Neuronal stem cell (in vitro differentiated cells): ENCODE measurements at regions not wholly inside any gene's neighbourhood (a gene's known extent, or its start where the extent isn't known, plus 50 kb on each side); places are given as distances from the start of the nearest gene placed in this dataset.

Source experiments
- DNase-seq: peaks from one replicate; pipeline ENCODE4 v3.0.0-alpha.2; 2013; ENCODE audit warnings: low spot score
- H2AFZ ChIP-seq: one replicate; pipeline ENCODE4 v1.6.1; 2013; ENCODE audit warnings: mild to moderate bottlenecking, low read length, inconsistent platforms
- H2AK5ac ChIP-seq: 2 replicates; pipeline ENCODE4 v1.6.1; 2013; ENCODE audit warnings: low read depth, mild to moderate bottlenecking, inconsistent platforms, low read length, moderate library complexity, mixed read lengths
- H2BK120ac ChIP-seq: 2 replicates; pipeline ENCODE4 v1.6.1; 2013; ENCODE audit warnings: low read depth, mild to moderate bottlenecking, inconsistent platforms, low read length, moderate library complexity, mixed read lengths
- H2BK12ac ChIP-seq: one replicate; pipeline ENCODE4 v1.6.1; 2013; ENCODE audit warnings: low read length, inconsistent platforms
- H2BK15ac ChIP-seq: 2 replicates; pipeline ENCODE4 v1.6.1; 2013; ENCODE audit warnings: mild to moderate bottlenecking, low read length, inconsistent platforms, mixed read lengths
- H2BK5ac ChIP-seq: one replicate; pipeline ENCODE4 v1.6.1; 2013; ENCODE audit warnings: inconsistent platforms, mild to moderate bottlenecking, low read length, moderate library complexity
- H3K14ac ChIP-seq: one replicate; pipeline ENCODE4 v1.6.1; 2013; ENCODE audit warnings: low read length, inconsistent platforms
- H3K18ac ChIP-seq: 2 replicates; pipeline ENCODE4 v1.6.1; 2013; ENCODE audit warnings: low read length, inconsistent platforms
- H3K23ac ChIP-seq: 2 replicates; pipeline ENCODE4 v1.6.1; 2013; ENCODE audit warnings: low read depth, mild to moderate bottlenecking, mixed read lengths, low read length, inconsistent platforms; ENCODE audit not compliant: poor library complexity
- H3K27ac ChIP-seq: replicated peaks from 3 replicates; pipeline ENCODE4 v1.5.1; 2013; ENCODE audit warnings: low read length, inconsistent platforms
- H3K27me3 ChIP-seq, 3 experiments: 2 replicates each; pipeline ENCODE4 v1.6.1; 2013; ENCODE audit warnings: low read length in 3 of 3, mild to moderate bottlenecking in 2 of 3, inconsistent platforms in 1 of 3, low read depth in 1 of 3, mixed read lengths in 1 of 3, moderate library complexity in 1 of 3; ENCODE audit not compliant: control insufficient read depth in 3 of 3, insufficient read depth in 3 of 3
- H3K36me3 ChIP-seq, 2 donors: replicated peaks in 1 of 2; 2 replicates each; pipeline ENCODE4 v1.6.1; 2013; ENCODE audit warnings: low read length in 2 of 2; ENCODE audit not compliant: control insufficient read depth in 2 of 2, insufficient read depth in 2 of 2
- H3K4ac ChIP-seq: 2 replicates; pipeline ENCODE4 v1.6.1; 2013; ENCODE audit warnings: inconsistent platforms, mild to moderate bottlenecking, low read length, moderate library complexity
- H3K4me1 ChIP-seq, 2 donors: 1 replicate in 1 of 2; 2 replicates in 1 of 2; pipeline ENCODE4 v1.6.1; 2013; ENCODE audit warnings: low read length in 2 of 2, low read depth in 1 of 2; ENCODE audit not compliant: control insufficient read depth in 2 of 2, insufficient read depth in 1 of 2
- H3K4me2 ChIP-seq: one replicate; pipeline ENCODE4 v1.6.1; 2013; ENCODE audit warnings: mild to moderate bottlenecking, low read length, inconsistent platforms; ENCODE audit not compliant: insufficient read depth, poor library complexity, severe bottlenecking
- H3K4me3 ChIP-seq, 2 donors: 2 replicates each; pipeline ENCODE4 v1.5.1; 2013; ENCODE audit warnings: low read length in 2 of 2, mild to moderate bottlenecking in 2 of 2, inconsistent platforms in 1 of 2, moderate library complexity in 1 of 2
- H3K79me1 ChIP-seq: one replicate; pipeline ENCODE4 v1.6.1; 2013; ENCODE audit warnings: low read depth, mild to moderate bottlenecking, inconsistent platforms, low read length, moderate library complexity
- H3K9ac ChIP-seq: one replicate; pipeline ENCODE4 v1.6.1; 2013; ENCODE audit warnings: mild to moderate bottlenecking, low read depth, low read length, inconsistent platforms; ENCODE audit not compliant: poor library complexity
- H3K9me3 ChIP-seq, 2 donors: replicated peaks in 1 of 2; 2 replicates each; pipeline versions ENCODE3 to v1.6.1; 2013; ENCODE audit warnings: low read length in 2 of 2, mild to moderate bottlenecking in 2 of 2, inconsistent platforms in 1 of 2, low read depth in 1 of 2, mixed read lengths in 1 of 2, moderate library complexity in 1 of 2; ENCODE audit not compliant: control insufficient read depth in 2 of 2, insufficient read depth in 1 of 2
- H4K8ac ChIP-seq: one replicate; pipeline ENCODE4 v1.6.1; 2013; ENCODE audit warnings: low read depth, mild to moderate bottlenecking, inconsistent platforms, low read length, moderate library complexity
- H4K91ac ChIP-seq: one replicate; pipeline ENCODE4 v1.6.1; 2013; ENCODE audit warnings: low read length, low read depth, mild to moderate bottlenecking, inconsistent platforms; ENCODE audit not compliant: poor library complexity
- WGBS, 2 donors: extraction: QIAGEN DNeasy Blood & Tissue Kit; methylation state at CpG; one replicate each; pipeline ENCODE4 v1.1.7; 2013; ENCODE audit warnings: missing lambda C conversion rate in 2 of 2, mixed read lengths in 1 of 2; ENCODE audit not compliant: insufficient read length in 2 of 2, insufficient replicate concordance in 1 of 2; ENCODE audit errors: extremely low coverage in 2 of 2; 5-methylcytosine and 5-hydroxymethylcytosine counted together

GRCh38 chr9:130755377-130756007 is 61.9 kb downstream of the EXOSC2 start:
- WGBS, 2 donors, result no CpG with 5 or more reads among the region's 10 CpGs
- H3K27ac ChIP-seq, result no peak overlapping the region

GRCh38 chr9:130756037-130756436 is 62.5 kb downstream of the EXOSC2 start:
- Histone ChIP-seq H3K4ac (no peak overlapping the region), H3K4me1 (peaks cover 3 to 7% of the 10 kb centered on the region in 2 donors), H3K23ac (no peak overlapping the region), H3K14ac (no peak overlapping the region), H3K4me2 (no peak overlapping the region), H3K27me3 (peaks cover 0 to 2% (median 0%) of the 10 kb centered on the region in 3 experiments), H4K91ac (no peak overlapping the region), H3K9me3 (no peaks in the 10 kb centered on the region), H2BK15ac (no peak overlapping the region), H3K9ac (no peak overlapping the region), H2AFZ (no peak overlapping the region), H3K4me3 (no peak overlapping the region), H2BK5ac (no peak overlapping the region), H3K79me1 (no peaks in the 10 kb centered on the region), H3K36me3 (no peaks in the 10 kb centered on the region), H2BK120ac (no peak overlapping the region), H3K27ac (no peak overlapping the region), H3K18ac (no peak overlapping the region), H2AK5ac (no peak overlapping the region), H2BK12ac (no peak overlapping the region), H4K8ac (no peak overlapping the region)
- DNase-seq, result no peak
- whole genome bisulfite sequencing, 2 donors, result no CpG with 5 or more reads among the region's 2 CpGs

More at GRCh38 chr9:130755377-130756007, 61.9 kb downstream of the EXOSC2 start:
- no peak overlapping the region for H4K8ac ChIP-seq
- no peak overlapping the region for H2BK15ac ChIP-seq
- no peak overlapping the region for H2BK120ac ChIP-seq
- H3K18ac ChIP-seq, result no peak overlapping the region
- H4K91ac ChIP-seq, result no peak overlapping the region
- H3K14ac ChIP-seq, result no peak overlapping the region
- H3K4me1 ChIP-seq, result peaks cover 3 to 7% of the 10 kb centered on the region in 2 donors
- no peak overlapping the region for H3K4me2 ChIP-seq
- H3K9me3 ChIP-seq, result no peaks in the 10 kb centered on the region
- no peak overlapping the region for H3K4me3 ChIP-seq
- no peaks in the 10 kb centered on the region for H3K79me1 ChIP-seq
- H2AFZ ChIP-seq, result no peak overlapping the region
- no peaks in the 10 kb centered on the region for H3K36me3 ChIP-seq
- H2AK5ac ChIP-seq, result no peak overlapping the region
- H2BK12ac ChIP-seq, result no peak overlapping the region
- H3K4ac ChIP-seq, result no peak overlapping the region
- no peak overlapping the region for H3K9ac ChIP-seq
- no peak for DNase-seq
- H2BK5ac ChIP-seq, result no peak overlapping the region
- H3K23ac ChIP-seq, result no peak overlapping the region
- peaks cover 0 to 2% (median 0%) of the 10 kb centered on the region in 3 experiments for H3K27me3 ChIP-seq

- no peak for DNase-seq
- Histone ChIP-seq H3K14ac (no peak overlapping the region), H3K79me1 (no peaks in the 10 kb centered on the region), H3K4ac (no peak overlapping the region), H3K23ac (no peak overlapping the region), H2BK15ac (no peak overlapping the region), H3K9ac (no peak overlapping the region), H2BK12ac (no peak overlapping the region), H3K9me3 (no peaks in the 10 kb centered on the region), H2AFZ (no peak overlapping the region), H3K4me3 (no peak overlapping the region), H3K27me3 (no peaks in the 10 kb centered on the region), H3K36me3 (no peaks in the 10 kb centered on the region), H4K91ac (no peak overlapping the region), H3K4me1 (peaks cover 3 to 7% of the 10 kb centered on the region in 2 donors), H3K27ac (no peak overlapping the region), H4K8ac (no peak overlapping the region), H2AK5ac (no peak overlapping the region), H3K18ac (no peak overlapping the region), H2BK5ac (no peak overlapping the region), H2BK120ac (no peak overlapping the region), H3K4me2 (no peak overlapping the region)
- WGBS, 2 donors, result no CpG with 5 or more reads among the region's 7 CpGs
Measured at GRCh38 chr9:130756455-130757152, 63.0 kb downstream of the EXOSC2 start.

GRCh38 chr9:130759738-130760137 is 66.2 kb downstream of the EXOSC2 start:
- H2BK12ac ChIP-seq, result no peak overlapping the region
- DNase-seq, result no peak
- H2AFZ ChIP-seq, result no peak overlapping the region
- H2BK5ac ChIP-seq, result no peak overlapping the region
- no peak overlapping the region for H4K8ac ChIP-seq
- no peak overlapping the region for H4K91ac ChIP-seq
- no peak overlapping the region for H3K4me2 ChIP-seq
- no peaks in the 10 kb centered on the region for H3K79me1 ChIP-seq
- no CpG with 5 or more reads among the region's 4 CpGs for WGBS, 2 donors
- H3K4ac ChIP-seq, result no peak overlapping the region
- H3K9me3 ChIP-seq, result peaks cover 0 to 1% of the 10 kb centered on the region in 2 donors
- H3K4me3 ChIP-seq, result no peak overlapping the region
- no peaks in the 10 kb centered on the region for H3K27me3 ChIP-seq
- no peak overlapping the region for H3K9ac ChIP-seq
- no peak overlapping the region for H3K14ac ChIP-seq
- no peak overlapping the region for H2AK5ac ChIP-seq
- no peak overlapping the region for H2BK120ac ChIP-seq
- no peak overlapping the region for H2BK15ac ChIP-seq
- H3K18ac ChIP-seq, result no peak overlapping the region
- H3K23ac ChIP-seq, result no peak overlapping the region
- H3K36me3 ChIP-seq, result no peaks in the 10 kb centered on the region
- no peak overlapping the region for H3K27ac ChIP-seq
- H3K4me1 ChIP-seq, result peaks cover 6 to 12% of the 10 kb centered on the region in 2 donors
